ENCODE measurements at regions not wholly inside any gene's neighbourhood (a gene's known extent, or its start where the extent isn't known, plus 50 kb on each side); places are given as distances from the start of the nearest gene placed in this dataset.

GRCh38 chr3:168575750-168576149, 480.0 kb upstream of the GOLIM4 start:
- Histone ChIP-seq H2AK9ac (replicated peaks; ENCODE audit: low read depth, low read length, poor library complexity) (no peak overlapping the region), H3K4me1 (ENCODE audit: control insufficient read depth, insufficient read depth, low read length) (no peaks in the 10 kb centered on the region), H3K27ac (ENCODE audit: insufficient read depth, low read length) (no peak overlapping the region), H3K9me3 (ENCODE audit: control insufficient read depth, insufficient read depth, low read length) (no peaks in the 10 kb centered on the region), H3K4me2 (ENCODE audit: low read depth, low read length) (no peak overlapping the region), H3K56ac (ENCODE audit: extremely low read depth, insufficient read depth, low read length) (no peak overlapping the region), H2AK5ac (ENCODE audit: low read depth, low read length) (no peak overlapping the region), H3K27me3 (ENCODE audit: control insufficient read depth, insufficient read depth, low read length) (no peaks in the 10 kb centered on the region), H2AFZ (replicated peaks; ENCODE audit: low read length, poor library complexity) (no peak overlapping the region), H2BK5ac (ENCODE audit: low read depth, low read length, poor library complexity, severe bottlenecking) (no peak overlapping the region), H3K9me1 (ENCODE audit: insufficient read depth, low read length) (no peaks in the 10 kb centered on the region), H3K36me3 (ENCODE audit: control insufficient read depth, insufficient read depth, low read length) (no peaks in the 10 kb centered on the region), H3K9ac (ENCODE audit: low read depth, low read length) (no peak overlapping the region), H2BK120ac (ENCODE audit: low read depth, low read length) (no peak overlapping the region), H3K4me3 (ENCODE audit: insufficient read depth, low read depth, low read length) (no peak overlapping the region), H3K79me1 (ENCODE audit: low read depth in 1 of 2, low read length in 2 of 2) (no peaks in the 10 kb centered on the region), H3K4ac (ENCODE audit: low read depth, low read length) (no peak overlapping the region), H3K18ac (ENCODE audit: low read depth, low read length) (no peak overlapping the region), H4K8ac (ENCODE audit: low read depth in 2 of 2, low read length in 2 of 2) (no peak overlapping the region), H4K91ac (ENCODE audit: insufficient read depth, low read depth, low read length) (no peak overlapping the region), H4K5ac (ENCODE audit: low read depth, low read length) (no peak overlapping the region), H4K20me1 (ENCODE audit: insufficient read depth, low read length) (no peaks in the 10 kb centered on the region), H3K23ac (ENCODE audit: low read depth, low read length) (no peak overlapping the region), H2BK20ac (ENCODE audit: low read depth, low read length) (no peak overlapping the region), H2BK15ac (ENCODE audit: low read depth, low read length) (no peak overlapping the region), H3K14ac (replicated peaks; ENCODE audit: low read depth, low read length) (no peak overlapping the region)
- in situ Hi-C loops (cut with MboI; ENCODE audit: low sequenced_read_pairs) = no loop called here
- TF ChIP-seq MAFK (IDR thresholded peaks at IDR 0.05; ENCODE audit: low read depth, low read length) (no peak), CTCF (conservative IDR thresholded peaks at IDR 0.05; ENCODE audit: low read depth, low read length) (no peak), RFX5 (IDR thresholded peaks at IDR 0.05; ENCODE audit: low read depth, low read length) (no peak), MXI1 (IDR thresholded peaks at IDR 0.05; ENCODE audit: borderline replicate concordance, low read depth, low read length) (no peak), CEBPB (IDR thresholded peaks at IDR 0.05; ENCODE audit: low read depth, low read length) (no peak), RCOR1 (IDR thresholded peaks at IDR 0.05; ENCODE audit: insufficient replicate concordance, low read length) (no peak), CHD1 (IDR thresholded peaks at IDR 0.05; ENCODE audit: low read depth, low read length) (no peak), FOS (IDR thresholded peaks at IDR 0.05; ENCODE audit: low read depth, low read length) (no peak), MAZ (IDR thresholded peaks at IDR 0.05; ENCODE audit: borderline replicate concordance, low read depth, low read length) (no peak), POLR2A (IDR thresholded peaks at IDR 0.05; ENCODE audit: low read depth, low read length) (no peak), NFE2L2 (IDR thresholded peaks at IDR 0.05; ENCODE audit: low read depth, low read length) (no peak), SMC3 (IDR thresholded peaks at IDR 0.05; ENCODE audit: low read depth, low read length) (no peak), BHLHE40 (IDR thresholded peaks at IDR 0.05; ENCODE audit: low read depth, low read length) (no peak), RAD21 (IDR thresholded peaks at IDR 0.05; ENCODE audit: low read length) (no peak)
- TF ChIP-seq, protein P1, sequence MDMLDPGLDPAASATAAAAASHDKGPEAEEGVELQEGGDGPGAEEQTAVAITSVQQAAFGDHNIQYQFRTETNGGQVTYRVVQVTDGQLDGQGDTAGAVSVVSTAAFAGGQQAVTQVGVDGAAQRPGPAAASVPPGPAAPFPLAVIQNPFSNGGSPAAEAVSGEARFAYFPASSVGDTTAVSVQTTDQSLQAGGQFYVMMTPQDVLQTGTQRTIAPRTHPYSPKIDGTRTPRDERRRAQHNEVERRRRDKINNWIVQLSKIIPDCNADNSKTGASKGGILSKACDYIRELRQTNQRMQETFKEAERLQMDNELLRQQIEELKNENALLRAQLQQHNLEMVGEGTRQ (IDR thresholded peaks at IDR 0.05; ENCODE audit: low read depth, low read length) = no peak
- TF ChIP-seq, protein P2, sequence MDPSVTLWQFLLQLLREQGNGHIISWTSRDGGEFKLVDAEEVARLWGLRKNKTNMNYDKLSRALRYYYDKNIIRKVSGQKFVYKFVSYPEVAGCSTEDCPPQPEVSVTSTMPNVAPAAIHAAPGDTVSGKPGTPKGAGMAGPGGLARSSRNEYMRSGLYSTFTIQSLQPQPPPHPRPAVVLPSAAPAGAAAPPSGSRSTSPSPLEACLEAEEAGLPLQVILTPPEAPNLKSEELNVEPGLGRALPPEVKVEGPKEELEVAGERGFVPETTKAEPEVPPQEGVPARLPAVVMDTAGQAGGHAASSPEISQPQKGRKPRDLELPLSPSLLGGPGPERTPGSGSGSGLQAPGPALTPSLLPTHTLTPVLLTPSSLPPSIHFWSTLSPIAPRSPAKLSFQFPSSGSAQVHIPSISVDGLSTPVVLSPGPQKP (IDR thresholded peaks at IDR 0.05; ENCODE audit: borderline replicate concordance, low read depth, low read length) = no peak
- dilution Hi-C loops (cut with HindIII; ENCODE audit: low sequenced_read_pairs, unreplicated experiment) = no loop called here
- ChIA-PET POLR2A (ENCODE audit: unreplicated experiment) (no interaction called here), CTCF (no interaction called here)
- BruUV-seq (replicated peaks) = no TSS peak
- WGBS, 2 experiments (ENCODE audit: extremely low coverage in 2 of 2, insufficient read length in 1 of 2) = no CpG with 5 or more reads among the region's 2 CpGs
- intact Hi-C loops (cut with micrococcal nuclease) = no loop called here
- no peak for ATAC-seq (ENCODE audit: low read depth)
- DNase-seq = no peak
